ENCODE measurements at regions not wholly inside any gene's neighbourhood (a gene's known extent, or its start where the extent isn't known, plus 50 kb on each side); places are given as distances from the start of the nearest gene placed in this dataset.

- DNase-seq (ENCODE audit: low read depth in 2 of 3, low spot score in 2 of 3): no peak
These were observed 923.1 kb upstream of the TMPRSS15 start for GRCh38 chr21:19326531-19327319.

- no peak for DNase-seq (ENCODE audit: low read depth in 2 of 3, low spot score in 2 of 3)
These were observed 925.4 kb upstream of the TMPRSS15 start for GRCh38 chr21:19328954-19329353.

- peak in 1 of 3 donors; percentile 16 for DNase-seq (ENCODE audit: low read depth in 2 of 3, low spot score in 2 of 3)
These were observed 936.7 kb upstream of the TMPRSS15 start for GRCh38 chr21:19340303-19340702.

- DNase-seq (ENCODE audit: low read depth in 2 of 3, low spot score in 2 of 3): no peak
These were observed 937.4 kb upstream of the TMPRSS15 start for GRCh38 chr21:19340954-19341353.

- DNase-seq (ENCODE audit: low read depth in 2 of 3, low spot score in 2 of 3): no peak
These were observed 940.1 kb upstream of the TMPRSS15 start for GRCh38 chr21:19343711-19344110.

- no peak for DNase-seq (ENCODE audit: low read depth in 2 of 3, low spot score in 2 of 3)
These were observed 946.7 kb upstream of the TMPRSS15 start for GRCh38 chr21:19350286-19350685.

- DNase-seq (ENCODE audit: low read depth in 2 of 3, low spot score in 2 of 3): no peak
These were observed 949.7 kb upstream of the TMPRSS15 start for GRCh38 chr21:19353256-19353655.

- DNase-seq (ENCODE audit: low read depth in 2 of 3, low spot score in 2 of 3): no peak
These were observed 965.4 kb upstream of the TMPRSS15 start for GRCh38 chr21:19368944-19369343.

- no peak for DNase-seq (ENCODE audit: low read depth in 2 of 3, low spot score in 2 of 3)
These were observed 988.8 kb upstream of the TMPRSS15 start for GRCh38 chr21:19392390-19392789.

GRCh38 chr21:19400223-19400770, 996.7 kb upstream of the TMPRSS15 start:
- no peak for DNase-seq (ENCODE audit: low read depth in 2 of 3, low spot score in 2 of 3)

- DNase-seq (ENCODE audit: low read depth in 2 of 3, low spot score in 2 of 3): no peak
These were observed 999.3 kb upstream of the TMPRSS15 start for GRCh38 chr21:19402870-19403269.

GRCh38 chr21:19405326-19405725, 1001.7 kb upstream of the TMPRSS15 start:
- DNase-seq (ENCODE audit: low read depth in 2 of 3, low spot score in 2 of 3): no peak

- DNase-seq (ENCODE audit: low read depth in 2 of 3, low spot score in 2 of 3): no peak
These were observed 1017.0 kb upstream of the TMPRSS15 start for GRCh38 chr21:19420565-19420964.

GRCh38 chr21:19433623-19434022, 1030.0 kb upstream of the TMPRSS15 start:
- peak in 1 of 3 donors; percentile 5 for DNase-seq (ENCODE audit: low read depth in 2 of 3, low spot score in 2 of 3)

GRCh38 chr21:19440792-19441655, 1037.4 kb upstream of the TMPRSS15 start:
- DNase-seq (ENCODE audit: low read depth in 2 of 3, low spot score in 2 of 3): peak in 2 of 3 donors; percentile 13 to 59

GRCh38 chr21:19458295-19458694, 1054.7 kb upstream of the TMPRSS15 start:
- DNase-seq (ENCODE audit: low read depth in 2 of 3, low spot score in 2 of 3): no peak

- no peak for DNase-seq (ENCODE audit: low read depth in 2 of 3, low spot score in 2 of 3)
These were observed 1058.1 kb upstream of the TMPRSS15 start for GRCh38 chr21:19461481-19462205.

GRCh38 chr21:19463966-19464365, 1060.4 kb upstream of the TMPRSS15 start:
- DNase-seq (ENCODE audit: low read depth in 2 of 3, low spot score in 2 of 3): no peak

- DNase-seq (ENCODE audit: low read depth in 2 of 3, low spot score in 2 of 3): no peak
These were observed 1065.6 kb upstream of the TMPRSS15 start for GRCh38 chr21:19468991-19469715.

- no peak for DNase-seq (ENCODE audit: low read depth in 2 of 3, low spot score in 2 of 3)
These were observed 1071.9 kb upstream of the TMPRSS15 start for GRCh38 chr21:19475525-19475924.
